Esophagus squamous epithelium (tissue), 4 donors: ENCODE measurements at regions not wholly inside any gene's neighbourhood (a gene's known extent, or its start where the extent isn't known, plus 50 kb on each side); places are given as distances from the start of the nearest gene placed in this dataset.

Source experiments
- CTCF ChIP-seq, 6 experiments: fragments of 450-650 bp in 4 of 6; fragments of 200-600 bp in 2 of 6; sonication (generic) in 2 of 6; IDR thresholded peaks; one replicate each; pipeline ENCODE4 v1.5.1; 2016 to 2019; ENCODE audit warnings: antibody characterized with exemption in 6 of 6, mild to moderate bottlenecking in 4 of 6, moderate library complexity in 4 of 6
- POLR2A ChIP-seq, 4 donors: fragments of 450-650 bp; IDR thresholded peaks; one replicate each; pipeline ENCODE4 v1.6.1; 2017; ENCODE audit warnings: antibody characterized with exemption in 4 of 4, mild to moderate bottlenecking in 4 of 4, moderate library complexity in 3 of 4

GRCh38 chr13:108369412-108369811 is 99.9 kb downstream of the TNFSF13B start:
- no peak for TF ChIP-seq CTCF (IDR thresholded peaks at IDR 0.05)
- no peak for TF ChIP-seq POLR2A (IDR thresholded peaks at IDR 0.05)
